ENCODE measurements at regions not wholly inside any gene's neighbourhood (a gene's known extent, or its start where the extent isn't known, plus 50 kb on each side); places are given as distances from the start of the nearest gene placed in this dataset.

DNA sequence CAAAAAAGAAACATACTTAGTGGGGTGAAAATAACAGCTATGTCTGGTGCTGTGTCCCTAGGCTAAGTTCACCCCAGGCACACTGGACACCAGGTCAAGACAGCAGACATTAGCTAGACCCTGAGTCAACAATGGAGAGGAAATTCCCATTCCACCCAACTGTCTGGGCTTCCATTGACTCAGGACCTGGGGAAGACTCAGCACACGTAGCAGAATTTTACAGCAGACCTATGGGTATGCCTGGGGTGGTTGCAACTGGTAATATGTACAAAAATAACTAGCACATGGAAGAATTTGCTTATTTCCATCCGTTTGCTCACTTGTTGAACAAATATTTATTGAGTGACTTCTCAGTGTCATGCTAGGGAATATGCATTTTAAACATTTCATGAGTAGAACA, 117.0 kb downstream of the GAS1 start:
- intact Hi-C loops (cut with DNase I, micrococcal nuclease) = no loop called here
- Histone ChIP-seq H3K36me3 (ENCODE audit: low read depth) (no peaks in the 10 kb centered on the region), H3K9me3 (no peaks in the 10 kb centered on the region), H3K4me3 (no peak overlapping the region), H3K4me1 (ENCODE audit: low read depth) (no peaks in the 10 kb centered on the region)
- TF ChIP-seq CTCF (IDR thresholded peaks at IDR 0.05) = no peak
- ATAC-seq (no peak), DNase-seq (no peak)

GRCh38 chr9:86829496-86830046, 117.7 kb downstream of the GAS1 start:
- H3K4me1 ChIP-seq (ENCODE audit: low read depth) = no peaks in the 10 kb centered on the region
- no peaks in the 10 kb centered on the region for H3K36me3 ChIP-seq (ENCODE audit: low read depth)
- ATAC-seq (no peak), DNase-seq (no peak)
- intact Hi-C loops (cut with DNase I, micrococcal nuclease) = no loop called here
- H3K4me3 ChIP-seq = no peak overlapping the region
- H3K9me3 ChIP-seq = no peaks in the 10 kb centered on the region
- TF ChIP-seq CTCF (IDR thresholded peaks at IDR 0.05) = no peak

GRCh38 chr9:86828631-86829030, 118.7 kb downstream of the GAS1 start:
- TF ChIP-seq CTCF (IDR thresholded peaks at IDR 0.05) = no peak
- ATAC-seq (no peak), DNase-seq (no peak)
- no peaks in the 10 kb centered on the region for H3K4me1 ChIP-seq (ENCODE audit: low read depth)
- no peaks in the 10 kb centered on the region for H3K36me3 ChIP-seq (ENCODE audit: low read depth)
- intact Hi-C loops (cut with DNase I, micrococcal nuclease) = no loop called here
- no peak overlapping the region for H3K4me3 ChIP-seq
- H3K9me3 ChIP-seq = no peaks in the 10 kb centered on the region

- DNase-seq = no peak
- Histone ChIP-seq H3K4me3 (no peak overlapping the region), H3K36me3 (ENCODE audit: low read depth) (no peaks in the 10 kb centered on the region), H3K4me1 (ENCODE audit: low read depth) (no peaks in the 10 kb centered on the region), H3K9me3 (no peaks in the 10 kb centered on the region)
- TF ChIP-seq CTCF (IDR thresholded peaks at IDR 0.05) = no peak
- no peak for ATAC-seq
- intact Hi-C loops (cut with DNase I, micrococcal nuclease) = no loop called here
These were observed 119.4 kb downstream of the GAS1 start for GRCh38 chr9:86827893-86828292.

DNA sequence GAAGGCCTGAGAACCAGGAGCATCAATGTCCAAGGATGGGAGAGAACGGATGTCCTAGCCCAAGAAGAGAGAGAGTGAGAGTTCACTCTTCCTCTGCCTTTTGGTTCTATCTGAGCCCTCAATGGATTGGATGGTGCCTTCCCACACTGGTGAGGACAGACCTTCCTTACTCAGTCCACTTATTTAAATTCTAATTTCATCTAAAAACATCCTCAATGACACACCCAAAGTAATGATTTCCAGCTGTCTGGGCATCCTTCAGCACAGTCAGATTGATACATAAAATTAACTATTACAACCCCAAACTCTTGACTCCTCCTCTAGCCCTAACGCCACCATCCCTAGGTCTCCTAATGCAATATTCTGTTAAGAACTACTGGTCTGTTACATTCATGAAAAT, 122.0 kb downstream of the GAS1 start:
- no peaks in the 10 kb centered on the region for H3K36me3 ChIP-seq (ENCODE audit: low read depth)
- no peak overlapping the region for H3K4me3 ChIP-seq
- H3K9me3 ChIP-seq = no peaks in the 10 kb centered on the region
- intact Hi-C loops (cut with DNase I, micrococcal nuclease) = no loop called here
- no peak for ATAC-seq
- H3K4me1 ChIP-seq (ENCODE audit: low read depth) = no peaks in the 10 kb centered on the region
- DNase-seq = no peak
- TF ChIP-seq CTCF (IDR thresholded peaks at IDR 0.05) = no peak
